ENCODE measurements at regions not wholly inside any gene's neighbourhood (a gene's known extent, or its start where the extent isn't known, plus 50 kb on each side); places are given as distances from the start of the nearest gene placed in this dataset.

DNA sequence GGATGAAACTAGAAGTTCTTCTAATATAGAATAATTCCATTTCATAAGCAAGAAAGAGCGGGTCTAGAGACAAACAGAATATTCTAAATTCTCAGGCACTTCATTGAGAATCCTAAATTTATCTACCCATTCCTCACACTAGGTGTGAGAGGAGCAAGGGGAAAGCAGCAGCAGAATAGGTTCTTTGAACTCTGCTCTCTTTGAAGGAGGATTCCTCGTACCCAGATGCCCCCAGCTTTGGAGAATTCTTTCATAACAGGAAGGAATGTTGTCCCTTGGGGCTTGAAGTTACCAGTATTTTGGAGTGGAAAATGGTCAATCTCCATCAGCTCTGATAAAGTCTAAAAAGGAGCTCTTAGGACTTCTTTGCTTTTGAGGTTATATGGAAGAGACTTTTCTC, 59.7 kb upstream of the RASGEF1B start:
- no peak overlapping the region for H3K4me3 ChIP-seq (ENCODE audit: low read length)
- no peak for DNase-seq (ENCODE audit: low read depth)
- TF ChIP-seq CTCF (conservative IDR thresholded peaks at IDR 0.05; ENCODE audit: low read length) = no peak

DNA sequence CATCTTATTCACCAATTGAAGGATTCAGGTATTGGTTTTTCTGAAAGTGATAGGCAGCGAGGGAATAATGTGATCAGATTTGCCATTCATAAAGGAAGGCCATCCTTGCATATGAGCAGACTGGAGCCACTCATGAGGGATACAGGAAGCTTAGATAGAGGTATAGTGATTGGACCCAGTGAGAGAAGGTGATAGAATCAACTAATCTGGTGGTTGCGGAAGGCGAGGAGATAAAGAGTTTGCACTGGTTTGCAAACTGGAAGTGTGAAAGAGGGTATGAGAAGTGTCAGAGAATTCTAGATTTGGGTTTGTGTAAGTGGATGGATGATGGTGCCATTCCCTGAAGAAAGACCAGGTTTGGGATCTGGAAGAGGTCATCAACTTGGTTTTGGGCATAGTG, 57.3 kb upstream of the RASGEF1B start:
- no peak for TF ChIP-seq CTCF (conservative IDR thresholded peaks at IDR 0.05; ENCODE audit: low read length)
- DNase-seq (ENCODE audit: low read depth) = no peak
- no peak overlapping the region for H3K4me3 ChIP-seq (ENCODE audit: low read length)

DNA sequence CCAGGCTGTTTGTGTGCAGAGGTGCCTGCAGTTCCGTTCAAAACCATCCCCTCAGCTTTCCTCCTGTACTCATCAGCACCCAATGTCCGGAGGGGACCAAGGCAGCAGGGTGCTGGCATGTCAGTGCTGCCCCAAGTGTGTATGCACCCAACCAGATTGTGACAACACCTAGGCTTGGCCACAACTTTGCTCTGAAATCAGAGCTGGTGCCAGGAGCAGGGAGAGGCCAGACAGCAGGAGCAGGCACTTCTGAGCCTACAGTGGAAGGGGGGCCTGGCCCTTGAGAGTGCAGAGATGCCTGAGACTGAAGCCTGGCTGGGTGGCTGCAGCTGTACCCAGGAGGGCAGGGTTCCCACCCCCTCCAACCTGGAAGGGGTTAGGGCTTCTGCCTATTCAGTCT, 56.5 kb upstream of the RASGEF1B start:
- DNase-seq (ENCODE audit: low read depth) = no peak
- TF ChIP-seq CTCF (conservative IDR thresholded peaks at IDR 0.05; ENCODE audit: low read length) = no peak
- no peak overlapping the region for H3K4me3 ChIP-seq (ENCODE audit: low read length)

GRCh38 chr4:81527709-81528108, 56.0 kb upstream of the RASGEF1B start:
- DNase-seq (ENCODE audit: low read depth) = no peak
- H3K4me3 ChIP-seq (ENCODE audit: low read length) = no peak overlapping the region
- no peak for TF ChIP-seq CTCF (conservative IDR thresholded peaks at IDR 0.05; ENCODE audit: low read length)

DNA sequence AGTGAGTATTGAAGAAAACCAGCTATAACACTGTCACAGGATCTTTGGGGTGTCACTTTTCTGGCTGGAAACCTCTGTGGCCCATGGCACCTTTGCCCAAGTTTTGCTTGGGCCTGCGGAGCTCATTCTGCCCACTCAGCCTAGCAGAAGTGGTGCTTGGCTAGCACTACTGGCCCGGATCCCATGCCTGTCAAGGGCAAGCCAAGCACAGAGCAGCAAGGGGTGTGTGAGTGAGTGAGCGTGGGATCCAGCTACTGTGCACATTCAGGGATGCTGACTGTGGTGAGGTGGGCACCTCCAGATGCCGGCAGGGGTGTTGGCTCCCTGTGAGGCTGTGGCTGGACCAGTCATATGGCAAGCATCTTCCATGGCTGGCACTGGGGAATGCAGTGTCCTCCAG, 55.4 kb upstream of the RASGEF1B start:
- TF ChIP-seq CTCF (conservative IDR thresholded peaks at IDR 0.05; ENCODE audit: low read length) = no peak
- DNase-seq (ENCODE audit: low read depth) = no peak
- no peak overlapping the region for H3K4me3 ChIP-seq (ENCODE audit: low read length)

GRCh38 chr4:81526706-81527105, 55.0 kb upstream of the RASGEF1B start:
- no peak overlapping the region for H3K4me3 ChIP-seq (ENCODE audit: low read length)
- no peak for TF ChIP-seq CTCF (conservative IDR thresholded peaks at IDR 0.05; ENCODE audit: low read length)
- no peak for DNase-seq (ENCODE audit: low read depth)

DNA sequence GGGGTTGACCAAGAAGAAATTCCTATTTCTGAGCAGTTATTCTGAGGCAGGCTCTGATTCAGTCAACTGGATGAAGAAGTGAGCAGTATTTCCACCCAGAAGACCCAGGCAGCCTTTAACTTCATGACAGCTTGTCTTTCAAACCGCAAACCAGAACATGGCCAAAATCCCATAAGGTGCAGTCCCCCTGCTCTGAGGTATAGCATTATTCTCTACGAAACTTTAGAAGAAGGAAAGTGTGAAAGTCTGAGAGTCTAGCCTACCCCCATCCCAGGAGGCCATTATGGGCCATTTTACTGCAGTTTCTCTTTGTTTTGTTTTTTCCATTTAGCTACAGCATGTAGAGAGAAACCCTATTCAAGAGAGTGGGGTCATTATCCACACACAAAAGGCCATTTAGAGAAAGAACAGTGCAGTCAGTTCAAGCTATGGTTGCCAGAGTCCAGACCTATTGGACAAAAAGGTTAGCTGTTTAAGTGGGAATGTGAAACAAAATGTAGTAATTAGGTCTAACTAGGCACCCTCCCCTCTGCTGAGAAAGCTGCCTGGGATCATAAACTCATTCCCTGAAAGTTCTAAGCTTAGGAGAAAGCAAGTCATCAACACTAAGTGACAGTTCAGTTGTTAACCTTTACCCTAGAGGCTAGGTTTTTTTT, 52.1 kb upstream of the RASGEF1B start:
- no peak overlapping the region for H3K4me3 ChIP-seq (ENCODE audit: low read length)
- no peak for TF ChIP-seq CTCF (conservative IDR thresholded peaks at IDR 0.05; ENCODE audit: low read length)
- DNase-seq (ENCODE audit: low read depth) = no peak

All from AG10803 (cell line).